ENCODE measurements at regions not wholly inside any gene's neighbourhood (a gene's known extent, or its start where the extent isn't known, plus 50 kb on each side); places are given as distances from the start of the nearest gene placed in this dataset.

DNA sequence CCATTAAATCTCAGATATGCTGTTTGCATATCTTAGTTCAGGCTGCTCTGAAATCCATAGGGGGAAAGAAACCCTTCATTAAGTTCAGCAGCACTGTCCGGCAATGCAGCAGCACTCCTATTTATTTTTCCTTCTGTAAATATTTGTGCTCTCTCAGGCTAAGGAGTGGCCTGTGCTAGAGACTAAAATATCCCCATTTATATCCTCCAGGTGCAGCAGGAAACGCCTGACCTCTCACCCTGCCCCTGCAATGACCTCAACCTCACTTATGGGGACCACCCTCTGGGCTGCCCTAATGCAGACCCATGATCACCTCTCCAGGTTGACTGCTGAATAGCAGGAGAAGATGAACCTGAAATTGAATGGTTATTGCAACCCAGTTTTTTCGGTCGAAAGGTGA lies 165.0 kb upstream of the ELAC2 start:
- Histone ChIP-seq H3K27ac (no peak overlapping the region), H3K36me3 (no peaks in the 10 kb centered on the region), H3K27me3 (ENCODE audit: insufficient read depth, low read depth, severe bottlenecking) (no peaks in the 10 kb centered on the region), H3K4me3 (ENCODE audit: low read depth, low read length) (no peak overlapping the region), H3K9me3 (ENCODE audit: severe bottlenecking) (no peaks in the 10 kb centered on the region)
- no peak for DNase-seq
- TF ChIP-seq, protein P1, sequence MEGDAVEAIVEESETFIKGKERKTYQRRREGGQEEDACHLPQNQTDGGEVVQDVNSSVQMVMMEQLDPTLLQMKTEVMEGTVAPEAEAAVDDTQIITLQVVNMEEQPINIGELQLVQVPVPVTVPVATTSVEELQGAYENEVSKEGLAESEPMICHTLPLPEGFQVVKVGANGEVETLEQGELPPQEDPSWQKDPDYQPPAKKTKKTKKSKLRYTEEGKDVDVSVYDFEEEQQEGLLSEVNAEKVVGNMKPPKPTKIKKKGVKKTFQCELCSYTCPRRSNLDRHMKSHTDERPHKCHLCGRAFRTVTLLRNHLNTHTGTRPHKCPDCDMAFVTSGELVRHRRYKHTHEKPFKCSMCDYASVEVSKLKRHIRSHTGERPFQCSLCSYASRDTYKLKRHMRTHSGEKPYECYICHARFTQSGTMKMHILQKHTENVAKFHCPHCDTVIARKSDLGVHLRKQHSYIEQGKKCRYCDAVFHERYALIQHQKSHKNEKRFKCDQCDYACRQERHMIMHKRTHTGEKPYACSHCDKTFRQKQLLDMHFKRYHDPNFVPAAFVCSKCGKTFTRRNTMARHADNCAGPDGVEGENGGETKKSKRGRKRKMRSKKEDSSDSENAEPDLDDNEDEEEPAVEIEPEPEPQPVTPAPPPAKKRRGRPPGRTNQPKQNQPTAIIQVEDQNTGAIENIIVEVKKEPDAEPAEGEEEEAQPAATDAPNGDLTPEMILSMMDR (IDR thresholded peaks at IDR 0.05; ENCODE audit: low read depth, low read length), result no peak

DNA sequence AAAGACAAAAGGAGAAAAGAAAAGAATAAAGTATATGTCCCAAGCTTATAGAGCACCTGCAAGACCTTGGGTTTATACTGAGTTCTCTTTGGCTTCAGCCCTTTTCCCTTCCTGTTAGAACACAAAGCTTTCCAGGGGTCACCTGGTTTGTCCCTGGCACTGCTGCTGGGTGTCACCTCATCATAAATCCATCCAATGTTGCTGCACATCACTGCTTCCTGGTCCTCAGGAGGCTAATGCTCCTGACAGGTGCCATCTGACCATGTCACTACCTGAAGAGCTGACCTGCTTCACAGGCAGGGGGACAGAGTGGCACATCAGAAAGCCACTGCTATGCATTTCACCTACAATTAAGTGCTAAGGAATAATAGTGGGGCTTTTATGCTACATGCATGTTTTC lies 164.6 kb upstream of the ELAC2 start:
- Histone ChIP-seq H3K36me3 (no peaks in the 10 kb centered on the region), H3K27me3 (ENCODE audit: insufficient read depth, low read depth, severe bottlenecking) (no peaks in the 10 kb centered on the region), H3K4me3 (ENCODE audit: low read depth, low read length) (no peak overlapping the region), H3K27ac (no peak overlapping the region), H3K9me3 (ENCODE audit: severe bottlenecking) (no peaks in the 10 kb centered on the region)
- DNase-seq, result no peak
- TF ChIP-seq, protein P1 (IDR thresholded peaks at IDR 0.05; ENCODE audit: low read depth, low read length), result no peak

DNA sequence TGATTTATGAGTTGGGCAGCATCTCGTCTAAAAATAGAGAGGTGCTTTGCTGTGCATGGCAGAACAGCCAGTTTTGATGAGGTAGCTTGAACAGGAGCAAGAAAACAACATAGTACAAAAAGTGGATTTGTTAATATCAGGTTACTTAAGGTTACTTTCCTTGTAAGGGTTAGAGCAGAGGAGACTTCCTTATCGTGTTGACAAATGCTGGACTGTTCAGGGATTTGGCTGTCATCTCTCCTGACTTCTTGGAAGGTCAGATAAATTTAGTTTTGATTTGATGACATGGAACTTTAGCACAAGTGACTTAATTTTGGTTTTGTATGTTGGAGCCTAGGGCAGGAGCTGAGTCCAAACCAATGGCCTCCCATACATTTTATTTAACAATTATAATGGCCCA lies 163.9 kb upstream of the ELAC2 start:
- Histone ChIP-seq H3K27ac (no peak overlapping the region), H3K4me3 (ENCODE audit: low read depth, low read length) (no peak overlapping the region), H3K27me3 (ENCODE audit: insufficient read depth, low read depth, severe bottlenecking) (no peaks in the 10 kb centered on the region), H3K36me3 (no peaks in the 10 kb centered on the region), H3K9me3 (ENCODE audit: severe bottlenecking) (no peaks in the 10 kb centered on the region)
- DNase-seq, result no peak
- TF ChIP-seq, protein P1 (IDR thresholded peaks at IDR 0.05; ENCODE audit: low read depth, low read length), result no peak

DNA sequence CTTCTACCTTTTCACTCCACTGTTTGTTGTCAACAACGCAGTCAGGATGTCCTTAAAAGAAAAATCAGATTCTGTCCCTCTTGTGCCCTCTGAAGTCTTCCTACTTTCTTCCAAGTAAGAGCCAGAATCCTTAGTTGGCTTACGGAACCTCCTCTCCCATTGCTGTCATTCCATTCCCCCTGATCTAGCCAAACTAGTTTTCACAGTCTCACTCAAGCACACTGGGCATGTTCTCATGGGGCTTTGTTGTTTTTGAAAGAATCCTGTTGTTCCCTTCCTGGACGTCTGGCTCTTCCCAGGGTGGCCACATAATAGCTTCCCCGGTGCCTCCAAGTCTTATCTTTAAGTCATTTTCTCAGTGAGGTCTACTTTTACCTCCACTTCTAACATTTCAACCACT lies 158.6 kb upstream of the ELAC2 start:
- no peak for DNase-seq
- peaks cover 8% of the 10 kb centered on the region for H3K9me3 ChIP-seq (ENCODE audit: severe bottlenecking)
- H3K27ac ChIP-seq, result no peak overlapping the region
- TF ChIP-seq, protein P1 (IDR thresholded peaks at IDR 0.05; ENCODE audit: low read depth, low read length), result no peak
- no peaks in the 10 kb centered on the region for H3K36me3 ChIP-seq
- no peak overlapping the region for H3K4me3 ChIP-seq (ENCODE audit: low read depth, low read length)
- no peaks in the 10 kb centered on the region for H3K27me3 ChIP-seq (ENCODE audit: insufficient read depth, low read depth, severe bottlenecking)

DNA sequence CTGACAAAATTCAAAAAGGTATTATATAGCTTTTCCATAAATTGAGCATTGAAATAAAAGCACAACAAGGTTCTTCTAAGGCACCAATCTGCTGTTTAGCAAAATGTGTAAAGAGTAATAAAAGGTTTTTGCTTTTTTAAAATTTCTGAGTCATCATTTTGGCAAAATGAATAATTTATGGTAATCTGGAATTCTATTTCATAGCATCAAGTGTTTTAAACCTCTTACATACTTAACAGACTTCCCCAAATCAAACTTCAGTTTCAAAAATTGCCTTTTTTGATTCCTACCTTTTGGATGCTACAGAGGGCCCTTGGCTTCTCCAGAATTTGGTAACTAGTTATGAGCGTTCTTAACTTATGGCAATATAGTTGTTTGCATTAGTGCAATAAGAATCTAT lies 154.0 kb upstream of the ELAC2 start:
- DNase-seq, result no peak
- Histone ChIP-seq H3K4me3 (ENCODE audit: low read depth, low read length) (no peak overlapping the region), H3K27me3 (ENCODE audit: insufficient read depth, low read depth, severe bottlenecking) (no peaks in the 10 kb centered on the region), H3K36me3 (no peaks in the 10 kb centered on the region), H3K9me3 (ENCODE audit: severe bottlenecking) (peaks cover 19% of the 10 kb centered on the region), H3K27ac (no peak overlapping the region)
- TF ChIP-seq, protein P1 (IDR thresholded peaks at IDR 0.05; ENCODE audit: low read depth, low read length), result no peak

DNA sequence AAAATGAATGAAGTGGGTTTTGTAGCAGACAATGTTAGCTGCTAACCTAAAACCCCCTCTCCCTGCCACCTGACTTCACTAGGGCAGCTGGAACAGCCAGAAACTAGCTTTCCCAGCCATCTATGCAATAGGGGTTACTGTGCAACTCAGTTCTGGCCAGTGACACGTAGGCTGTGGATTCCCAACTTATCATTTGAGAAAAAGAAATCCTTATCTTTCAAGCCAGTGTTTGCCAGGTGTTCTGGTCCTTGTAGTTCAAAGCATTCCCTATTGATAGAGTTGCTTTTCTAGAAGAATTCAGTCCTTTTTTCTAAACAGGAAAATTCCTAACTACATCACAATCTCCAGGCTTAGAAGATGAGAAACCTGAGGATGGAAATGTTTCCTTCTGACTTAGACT lies 144.5 kb upstream of the ELAC2 start:
- no peak overlapping the region for H3K27ac ChIP-seq
- H3K4me3 ChIP-seq (ENCODE audit: low read depth, low read length), result no peak overlapping the region
- no peaks in the 10 kb centered on the region for H3K36me3 ChIP-seq
- no peak for DNase-seq
- TF ChIP-seq, protein P1 (IDR thresholded peaks at IDR 0.05; ENCODE audit: low read depth, low read length), result no peak
- H3K27me3 ChIP-seq (ENCODE audit: insufficient read depth, low read depth, severe bottlenecking), result no peaks in the 10 kb centered on the region
- no peaks in the 10 kb centered on the region for H3K9me3 ChIP-seq (ENCODE audit: severe bottlenecking)
